IMR-90 (cell line): ENCODE measurements at regions not wholly inside any gene's neighbourhood (a gene's known extent, or its start where the extent isn't known, plus 50 kb on each side); places are given as distances from the start of the nearest gene placed in this dataset.
"Not testable (repeated sequence)": the region's sequence is repeated elsewhere in the genome, so short reads cannot be mapped to it uniquely, and the experiment has no call there.

ENCODE experiments used
- ATAC-seq: fragments of 200-7000 bp; cut with Tn5 transposase; 2 replicates; pipeline ENCODE4 v1.9.1; 2020; ENCODE audit warnings: low read depth, mild to moderate bottlenecking, moderate library complexity
- BruUV-seq: library from RNA; stranded (reverse); fragments of 400-500 nt; replicated peaks from 2 replicates; lab custom pipeline; 2021; lab: Mats Ljungman, UMichigan
- CTCF ChIA-PET: fragments of 300-600 bp; formaldehyde crosslinking; extraction: SDS; loops from one replicate; lab custom pipeline; 2021; ENCODE audit warnings: antibody characterized with exemption; lab: Yijun Ruan, JAX
- POLR2A ChIA-PET: fragments of 300-600 bp; sonication (Branson Sonifier 250); formaldehyde crosslinking; loops from one replicate; lab custom pipeline; 2022; ENCODE audit warnings: antibody characterized with exemption; ENCODE audit not compliant: unreplicated experiment; lab: Charles Lee
- DNase-seq: peaks from one replicate; pipeline ENCODE4 v3.0.0; 2013
- H2AFZ ChIP-seq: replicated peaks from 2 replicates; pipeline ENCODE3; 2013; ENCODE audit warnings: low read length, mild to moderate bottlenecking; ENCODE audit not compliant: poor library complexity
- H2AK5ac ChIP-seq: 2 replicates; pipeline ENCODE4 v1.6.1; 2013; ENCODE audit warnings: low read depth, low read length, inconsistent platforms
- H2AK9ac ChIP-seq: replicated peaks from 2 replicates; pipeline ENCODE3; 2013; ENCODE audit warnings: mild to moderate bottlenecking, low read depth, low read length, moderate library complexity; ENCODE audit not compliant: poor library complexity
- H2BK120ac ChIP-seq: 2 replicates; pipeline ENCODE4 v1.6.1; 2013; ENCODE audit warnings: low read depth, low read length, inconsistent platforms
- H2BK15ac ChIP-seq: 3 replicates; pipeline ENCODE4 v1.6.1; 2013; ENCODE audit warnings: low read depth, low read length, inconsistent platforms
- H2BK20ac ChIP-seq: 2 replicates; pipeline ENCODE4 v1.6.1; 2013; ENCODE audit warnings: low read depth, mild to moderate bottlenecking, inconsistent platforms, low read length, moderate library complexity
- H2BK5ac ChIP-seq: 2 replicates; pipeline ENCODE4 v1.6.1; 2013; ENCODE audit warnings: mild to moderate bottlenecking, low read depth, low read length, inconsistent platforms; ENCODE audit not compliant: poor library complexity, severe bottlenecking
- H3K14ac ChIP-seq: replicated peaks from 2 replicates; pipeline ENCODE4 v1.6.1; 2013; ENCODE audit warnings: low read depth, low read length, inconsistent platforms
- H3K18ac ChIP-seq: 2 replicates; pipeline ENCODE4 v1.6.1; 2013; ENCODE audit warnings: low read depth, low read length, control low read depth
- H3K23ac ChIP-seq: 2 replicates; pipeline ENCODE4 v1.6.1; 2013; ENCODE audit warnings: low read depth, low read length, inconsistent platforms
- H3K27ac ChIP-seq: 2 replicates; pipeline ENCODE4 v1.5.1; 2013; ENCODE audit warnings: mild to moderate bottlenecking, control low read depth, low read length; ENCODE audit not compliant: insufficient read depth
- H3K27me3 ChIP-seq: 2 replicates; pipeline ENCODE4 v1.6.1; 2013; ENCODE audit warnings: low read length; ENCODE audit not compliant: control insufficient read depth, insufficient read depth
- H3K36me3 ChIP-seq: 2 replicates; pipeline ENCODE4 v1.6.1; 2013; ENCODE audit warnings: low read length, mixed read lengths; ENCODE audit not compliant: control insufficient read depth, insufficient read depth
- H3K4ac ChIP-seq: 2 replicates; pipeline ENCODE4 v1.6.1; 2013; ENCODE audit warnings: low read depth, low read length, inconsistent platforms
- H3K4me1 ChIP-seq: 2 replicates; pipeline ENCODE4 v1.6.1; 2013; ENCODE audit warnings: low read length, mixed read lengths; ENCODE audit not compliant: control insufficient read depth, insufficient read depth
- H3K4me2 ChIP-seq: 2 replicates; pipeline ENCODE4 v1.6.1; 2013; ENCODE audit warnings: low read depth, mild to moderate bottlenecking, control low read depth, low read length, moderate library complexity
- H3K4me3 ChIP-seq: 2 replicates; pipeline ENCODE4 v1.5.1; 2013; ENCODE audit warnings: low read depth, mild to moderate bottlenecking, control low read depth, low read length, moderate library complexity; ENCODE audit not compliant: insufficient read depth
- H3K56ac ChIP-seq: 2 replicates; pipeline ENCODE4 v1.6.1; 2013; ENCODE audit warnings: low read length, inconsistent platforms; ENCODE audit not compliant: insufficient read depth; ENCODE audit errors: extremely low read depth
- H3K79me1 ChIP-seq, 2 experiments: 2 replicates each; pipeline ENCODE4 v1.6.1; 2013; ENCODE audit warnings: low read length in 2 of 2, inconsistent platforms in 1 of 2, low read depth in 1 of 2
- H3K9ac ChIP-seq: 2 replicates; pipeline ENCODE4 v1.6.1; 2013; ENCODE audit warnings: low read depth, low read length, control low read depth
- H3K9me1 ChIP-seq: 2 replicates; pipeline ENCODE4 v1.6.1; 2013; ENCODE audit warnings: low read length, inconsistent platforms; ENCODE audit not compliant: insufficient read depth
- H3K9me3 ChIP-seq: 2 replicates; pipeline ENCODE4 v1.6.1; 2013; ENCODE audit warnings: low read length; ENCODE audit not compliant: control insufficient read depth, insufficient read depth
- H4K20me1 ChIP-seq: 2 replicates; pipeline ENCODE4 v1.6.1; 2013; ENCODE audit warnings: low read length, inconsistent platforms; ENCODE audit not compliant: insufficient read depth
- H4K5ac ChIP-seq: 2 replicates; pipeline ENCODE4 v1.6.1; 2013; ENCODE audit warnings: mild to moderate bottlenecking, low read depth, low read length, control low read depth
- H4K8ac ChIP-seq, 2 experiments: 2 replicates each; pipeline ENCODE4 v1.6.1; 2013; ENCODE audit warnings: low read depth in 2 of 2, low read length in 2 of 2, control low read depth in 1 of 2, inconsistent platforms in 1 of 2
- H4K91ac ChIP-seq: 2 replicates; pipeline ENCODE4 v1.6.1; 2013; ENCODE audit warnings: low read depth, low read length, inconsistent platforms; ENCODE audit not compliant: insufficient read depth
- WGBS, 2 experiments: methylation state at CpG; one replicate each; pipeline versions ENCODE4 v1.1.5 to v1.1.7; 2013; ENCODE audit warnings: missing lambda C conversion rate in 2 of 2; ENCODE audit not compliant: insufficient read length in 1 of 2; ENCODE audit errors: extremely low coverage in 2 of 2; 5-methylcytosine and 5-hydroxymethylcytosine counted together
- dilution Hi-C: fragments of 300-500 bp; cut with HindIII; formaldehyde crosslinking; loops from one replicate; pipeline ENCODE4 v1.14.3; 2018; ENCODE audit warnings: low sequenced_read_pairs; ENCODE audit not compliant: unreplicated experiment
- in situ Hi-C: fragments of 300-500 bp; cut with MboI; formaldehyde crosslinking; loops from 3 replicates; pipeline ENCODE4 v1.14.3; 2019; ENCODE audit warnings: low sequenced_read_pairs, inconsistent platforms, mixed read lengths
- intact Hi-C: fragments of 100-400 bp; cut with micrococcal nuclease; formaldehyde crosslinking; loops from 2 replicates; pipeline ENCODE4 v1.10.0; 2022

GRCh38 chr6:71686021-71686677 lies 200.2 kb upstream of the RIMS1 start:
- POLR2A ChIA-PET, H3K4me2 ChIP-seq, H2BK5ac ChIP-seq, H4K91ac ChIP-seq, dilution Hi-C loops, H3K56ac ChIP-seq, H3K27ac ChIP-seq, H2AK9ac ChIP-seq, H3K27me3 ChIP-seq, H3K9me1 ChIP-seq, H3K9ac ChIP-seq, H2BK20ac ChIP-seq, H3K9me3 ChIP-seq, H2AFZ ChIP-seq, H3K4ac ChIP-seq, H3K4me1 ChIP-seq, H3K14ac ChIP-seq, H3K18ac ChIP-seq, intact Hi-C loops, H4K8ac ChIP-seq, H3K79me1 ChIP-seq, H3K4me3 ChIP-seq, in situ Hi-C loops, DNase-seq, H4K5ac ChIP-seq, H4K20me1 ChIP-seq, ATAC-seq, H3K23ac ChIP-seq, H2BK15ac ChIP-seq, H3K36me3 ChIP-seq, H2BK120ac ChIP-seq, H2AK5ac ChIP-seq, BruUV-seq: not testable (repeated sequence)
- CTCF ChIA-PET = interaction anchor here (0.7 kb wide), 1 partner anchor 68 kb away, joined by 3 read pairs; no protein-coding TSS in a partner anchor
- 80% methylated on average over 8 of the region's 23 CpGs; no CpG with 5 or more reads in 1 of the 2 experiments for WGBS, 2 experiments
